ENCODE measurements at regions not wholly inside any gene's neighbourhood (a gene's known extent, or its start where the extent isn't known, plus 50 kb on each side); places are given as distances from the start of the nearest gene placed in this dataset.
"Not testable (repeated sequence)": the region's sequence is repeated elsewhere in the genome, so short reads cannot be mapped to it uniquely, and the experiment has no call there.

GRCh38 chr17:5747276-5747675, 163.0 kb upstream of the NLRP1 start:
- no peak for DNase-seq (ENCODE audit: low read depth)

DNA sequence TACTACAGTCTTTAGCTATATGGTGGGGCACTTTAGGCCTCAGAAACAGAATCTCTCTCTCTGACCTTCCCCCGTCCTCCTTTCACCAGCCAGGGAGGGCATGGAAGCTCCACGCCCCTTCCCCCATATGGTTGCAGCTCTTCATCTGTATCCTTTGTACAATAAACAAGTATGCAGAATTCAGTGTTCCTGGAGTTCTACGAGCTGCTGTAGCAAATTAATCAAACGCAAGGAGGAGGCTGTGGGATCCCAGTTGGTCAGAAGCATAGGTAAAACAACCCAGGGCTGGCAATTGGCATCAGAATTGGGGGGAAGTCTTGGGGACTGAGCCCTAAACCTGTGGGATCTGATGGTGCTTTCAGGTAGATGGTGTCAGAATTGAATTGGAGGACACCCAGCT, 163.7 kb upstream of the NLRP1 start:
- no peak for DNase-seq (ENCODE audit: low read depth)

DNA sequence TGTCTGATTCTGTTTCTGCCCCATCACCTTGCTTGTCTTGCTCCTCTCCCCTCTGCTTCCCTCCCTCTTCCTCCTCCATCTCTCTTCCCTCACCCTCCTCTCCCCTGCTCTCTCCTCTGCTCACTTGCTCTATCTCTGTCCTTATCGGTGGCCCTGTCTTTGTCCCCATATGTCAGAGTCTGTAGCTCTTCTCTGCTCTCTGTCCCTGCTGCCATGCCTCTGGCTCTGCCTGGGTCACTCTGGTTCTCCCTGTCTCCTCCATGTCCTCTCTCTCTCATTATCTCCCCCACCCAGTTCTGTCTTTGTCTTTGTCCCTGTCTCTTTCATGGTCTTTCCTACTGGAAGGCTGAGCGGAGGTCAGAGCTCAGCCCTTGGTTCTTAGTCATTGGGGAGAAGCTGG, 169.1 kb upstream of the NLRP1 start:
- DNase-seq (ENCODE audit: low read depth) = no peak

GRCh38 chr17:5757314-5757907, 173.1 kb upstream of the NLRP1 start:
- DNase-seq (ENCODE audit: low read depth) = no peak

DNA sequence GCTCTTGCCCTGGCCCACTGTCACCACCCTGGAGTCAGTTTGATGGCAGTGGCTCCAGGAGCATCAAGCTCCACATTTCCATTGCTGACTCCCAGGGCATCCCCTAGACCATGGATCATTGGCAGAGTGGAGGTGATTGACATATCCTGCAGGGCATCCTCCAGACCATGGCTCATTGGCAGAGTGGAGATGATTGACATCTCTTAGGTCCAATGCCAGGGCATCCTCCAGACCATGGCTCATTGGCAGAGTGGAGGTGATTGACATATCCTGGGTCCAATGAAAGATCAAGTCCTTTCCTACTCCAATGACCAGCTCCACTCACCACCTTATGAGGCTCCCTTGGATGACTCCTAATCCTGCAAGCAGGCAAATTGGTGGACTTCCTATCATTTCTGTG, 174.3 kb upstream of the NLRP1 start:
- DNase-seq (ENCODE audit: low read depth) = no peak

DNA sequence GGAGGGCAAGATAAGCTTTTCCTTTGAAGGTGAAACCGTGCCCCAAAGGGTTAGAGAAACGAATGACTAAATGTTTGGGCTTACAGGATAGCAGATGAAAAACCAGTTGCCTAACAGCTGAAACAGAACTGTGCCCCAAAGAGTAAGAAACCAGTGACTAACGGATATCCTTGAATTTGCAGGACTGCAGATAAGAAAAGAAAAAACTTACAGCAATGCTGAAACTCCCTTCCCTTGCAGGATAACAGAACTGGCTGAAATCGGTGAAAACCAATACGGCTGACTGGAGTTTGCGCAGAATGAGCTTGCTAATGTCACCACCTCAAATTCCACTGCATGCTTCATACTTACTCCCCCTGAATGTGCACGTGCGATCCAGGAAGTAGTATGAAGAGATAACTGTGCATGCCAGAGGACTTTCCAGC, 175.2 kb upstream of the NLRP1 start:
- no peak for DNase-seq (ENCODE audit: low read depth)

DNA sequence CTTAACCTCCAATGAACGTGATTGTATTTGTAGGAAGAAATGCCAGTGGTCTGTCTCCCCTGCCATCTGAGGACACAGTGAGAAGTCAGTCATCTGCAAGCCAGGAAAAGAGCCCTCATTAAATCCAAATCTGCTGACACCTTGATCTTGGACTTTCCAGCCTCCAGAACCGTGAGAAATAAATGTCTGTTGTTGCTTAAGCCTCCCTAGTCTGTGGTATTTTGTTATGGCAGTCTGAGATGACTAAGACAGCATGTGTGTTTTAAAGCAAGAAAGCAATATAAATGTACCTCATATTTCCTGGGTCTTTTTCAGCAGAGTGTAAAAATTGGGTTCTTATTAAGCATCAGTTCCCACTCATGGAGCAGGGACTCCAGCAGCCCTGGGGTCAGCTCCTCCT, 177.9 kb upstream of the NLRP1 start:
- no peak for DNase-seq (ENCODE audit: low read depth)

DNA sequence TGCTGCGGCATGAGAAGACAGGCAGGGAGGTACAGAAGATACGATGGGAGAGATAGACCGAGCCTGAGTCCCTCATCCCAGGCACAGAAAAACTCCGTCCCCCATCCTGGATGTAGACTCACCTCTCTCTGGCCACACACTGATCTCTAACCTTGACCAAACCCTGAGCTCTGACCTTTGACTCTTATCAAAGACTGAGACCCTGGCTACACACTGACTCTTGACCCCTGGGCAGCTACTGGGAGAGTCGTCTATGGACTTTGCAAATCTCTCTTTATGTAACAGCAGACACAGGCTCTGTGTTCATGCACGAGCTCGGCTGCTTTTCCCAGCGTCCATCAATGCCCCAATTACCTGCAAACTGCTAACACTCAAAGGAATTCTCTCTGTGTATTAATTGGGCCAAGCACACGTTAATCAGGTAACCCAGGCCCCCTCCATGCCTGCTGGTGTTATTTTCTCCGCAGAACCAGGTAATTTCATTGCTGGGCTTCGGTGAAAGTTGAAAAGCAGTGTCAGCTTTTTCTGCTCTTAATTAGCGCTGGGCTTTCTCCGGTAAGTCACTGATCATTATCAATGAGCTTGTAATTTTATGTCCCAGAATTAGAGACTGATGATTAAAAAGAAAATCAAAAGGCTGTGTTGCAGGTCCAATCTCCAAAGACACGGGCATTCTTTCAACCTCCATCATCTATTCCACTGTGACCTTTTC, 179.4 kb upstream of the NLRP1 start:
- no peak for DNase-seq (ENCODE audit: low read depth)

DNA sequence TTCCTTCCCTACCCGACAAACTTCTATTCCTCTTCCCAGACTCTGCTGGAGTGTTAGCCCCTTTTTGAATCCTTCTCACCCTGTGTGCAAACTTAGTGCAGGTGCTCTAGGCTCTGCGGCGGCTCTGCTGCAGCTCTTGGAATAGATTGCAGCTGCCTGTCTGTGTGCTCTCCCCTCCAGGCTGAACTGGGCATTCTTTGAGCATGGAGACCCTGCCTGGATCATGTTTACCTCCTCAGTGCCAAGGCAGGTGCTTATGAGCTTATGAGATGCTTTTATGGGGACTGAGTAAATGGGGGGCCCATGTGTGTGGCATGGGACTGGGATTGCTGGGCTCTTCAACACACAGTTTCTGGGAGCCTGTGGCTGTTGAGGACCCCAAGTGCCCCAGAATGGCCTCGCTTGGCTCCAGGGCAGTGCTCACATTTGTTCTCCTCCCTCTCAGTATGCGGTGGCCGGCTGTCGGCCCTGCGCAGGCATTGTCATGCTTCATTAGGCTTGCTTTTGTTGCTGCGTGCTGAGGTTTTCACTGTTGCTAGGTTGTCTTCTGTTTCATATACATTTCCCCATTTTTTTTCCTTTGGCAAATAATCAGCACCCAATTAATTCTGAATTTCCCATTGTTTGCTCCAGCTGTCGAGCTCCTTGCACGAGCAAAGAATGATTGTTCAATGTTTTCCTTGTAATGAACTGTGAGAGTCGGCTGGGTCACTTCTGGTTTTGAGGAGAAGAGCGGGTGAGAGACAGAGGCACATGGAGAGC, 185.5 kb upstream of the NLRP1 start:
- peak; percentile 89 for DNase-seq (ENCODE audit: low read depth)

- DNase-seq (ENCODE audit: low read depth) = no peak
These were observed 186.3 kb upstream of the NLRP1 start for GRCh38 chr17:5770441-5771270.

GRCh38 chr17:5771271-5771577, 186.9 kb upstream of the NLRP1 start:
- not testable (repeated sequence) for DNase-seq (ENCODE audit: low read depth)

- DNase-seq (ENCODE audit: low read depth) = not testable (repeated sequence)
These were observed 187.7 kb upstream of the NLRP1 start for GRCh38 chr17:5772017-5772416.

GRCh38 chr17:5772720-5773119, 188.4 kb upstream of the NLRP1 start:
- peak; percentile 52 for DNase-seq (ENCODE audit: low read depth)

- no peak for DNase-seq (ENCODE audit: low read depth)
These were observed 189.6 kb upstream of the NLRP1 start for GRCh38 chr17:5773816-5774360.

DNA sequence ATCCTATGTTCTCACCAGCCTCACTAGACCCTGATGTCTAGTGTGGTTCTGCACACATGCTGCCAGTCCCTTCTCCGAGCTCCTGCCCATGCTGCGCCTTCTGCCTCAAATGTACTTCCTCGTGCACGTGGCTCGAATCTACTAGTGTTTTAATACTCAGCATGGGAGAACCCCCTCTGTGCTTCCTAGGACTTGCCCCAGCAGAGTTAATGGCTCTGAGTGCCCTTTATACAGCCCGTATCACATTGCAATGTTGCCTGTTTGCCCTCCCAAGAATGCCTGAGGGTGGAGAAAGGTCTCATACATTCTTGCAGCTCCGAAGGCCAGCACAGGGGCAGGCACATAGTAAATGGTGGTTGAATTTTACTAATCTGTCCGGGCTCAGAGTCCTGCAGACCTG, 190.8 kb upstream of the NLRP1 start:
- DNase-seq (ENCODE audit: low read depth) = no peak

DNA sequence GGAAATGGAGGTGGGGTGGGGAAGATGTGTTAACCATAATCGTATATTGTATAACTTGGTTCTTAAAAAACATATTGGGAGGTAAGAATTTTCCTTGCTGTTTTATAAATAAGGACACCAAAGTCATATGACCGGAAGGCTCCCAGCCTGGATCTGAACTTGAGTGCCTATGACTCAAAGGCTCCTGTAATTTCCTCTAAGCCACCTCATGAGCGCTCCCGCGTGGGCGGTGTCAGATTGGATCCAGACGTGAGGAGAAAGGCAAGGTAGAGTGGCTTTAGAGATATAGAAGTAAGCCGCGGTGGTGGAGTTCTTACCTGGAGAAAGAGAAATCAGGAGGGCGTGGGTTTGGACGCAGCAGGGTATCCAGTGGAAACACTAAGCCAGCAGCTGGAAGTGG, 196.2 kb upstream of the NLRP1 start:
- peak; percentile 84 for DNase-seq (ENCODE audit: low read depth)

- no peak for DNase-seq (ENCODE audit: low read depth)
These were observed 197.1 kb upstream of the NLRP1 start for GRCh38 chr17:5781236-5781927.

GRCh38 chr17:5783269-5783668, 199.0 kb upstream of the NLRP1 start:
- no peak for DNase-seq (ENCODE audit: low read depth)

- DNase-seq (ENCODE audit: low read depth) = no peak
These were observed 199.5 kb upstream of the NLRP1 start for GRCh38 chr17:5783851-5784250.

- DNase-seq (ENCODE audit: low read depth) = peak; percentile 56
These were observed 200.5 kb upstream of the NLRP1 start for GRCh38 chr17:5784791-5785190.

DNA sequence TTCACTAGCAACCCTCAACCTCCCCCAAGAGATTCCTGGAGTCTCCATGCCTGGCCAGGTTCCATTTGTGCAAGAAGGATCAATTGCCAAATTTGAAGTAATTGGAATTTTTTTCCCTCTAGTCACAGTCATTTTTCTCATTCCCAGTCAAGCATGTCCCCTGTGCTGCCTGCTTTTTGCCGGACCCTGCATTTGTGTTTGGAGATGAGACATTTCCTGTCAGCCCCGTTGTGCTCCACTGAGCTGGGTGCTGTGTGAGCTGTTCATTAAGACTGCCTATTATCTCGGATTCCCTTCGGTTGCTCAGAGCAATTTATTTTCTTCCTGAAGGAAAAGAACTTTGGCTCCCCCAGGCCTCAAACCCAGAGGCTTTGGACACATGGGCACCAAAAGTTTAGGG, 201.0 kb upstream of the NLRP1 start:
- DNase-seq (ENCODE audit: low read depth) = peak; percentile 95

Data from renal cortical epithelial cell (primary cell).